HL-60 (cell line): ENCODE measurements at regions not wholly inside any gene's neighbourhood (a gene's known extent, or its start where the extent isn't known, plus 50 kb on each side); places are given as distances from the start of the nearest gene placed in this dataset.

Experiments
- DNase-seq, 2 experiments: peaks; one replicate each; pipeline ENCODE4 v3.0.0-alpha.2; 2010 to 2020; ENCODE audit warnings: low read depth in 1 of 2, low spot score in 1 of 2
- H3K27ac ChIP-seq: fragments of 250-450 bp; sonication (Bioruptor Pico); replicated peaks from 2 replicates; pipeline ENCODE4 v1.5.1; 2020; ENCODE audit warnings: mild to moderate bottlenecking, moderate library complexity
- H3K27me3 ChIP-seq: fragments of 250-450 bp; sonication (Bioruptor Pico); 2 replicates; pipeline ENCODE4 v1.5.1; 2021; ENCODE audit warnings: mild to moderate bottlenecking, moderate library complexity; ENCODE audit not compliant: insufficient read depth, poor library complexity, severe bottlenecking
- H3K4me3 ChIP-seq: replicated peaks from 2 replicates; pipeline ENCODE4 v1.5.1; 2011; ENCODE audit warnings: mild to moderate bottlenecking, control low read depth, low read length; ENCODE audit not compliant: insufficient read depth
- GABPA ChIP-seq: IDR thresholded peaks from 2 replicates; pipeline ENCODE4 v1.6.1; 2012; ENCODE audit warnings: low read depth
- POLR2AphosphoS5 ChIP-seq: IDR thresholded peaks from 2 replicates; pipeline ENCODE4 v1.6.1; 2012; ENCODE audit warnings: low read depth
- SPI1 ChIP-seq: IDR thresholded peaks from 2 replicates; pipeline ENCODE4 v1.6.1; 2012; ENCODE audit warnings: low read depth, mild to moderate bottlenecking, borderline replicate concordance
- TF ChIP-seq, protein P1 (sequence below): IDR thresholded peaks from 2 replicates; pipeline ENCODE4 v1.6.1; 2012; ENCODE audit warnings: low read depth; ENCODE audit not compliant: insufficient replicate concordance
- TF ChIP-seq, protein P2 (sequence below): IDR thresholded peaks from one replicate; pipeline ENCODE4 v1.5.1; 2011; ENCODE audit warnings: low read length, control low read depth, inconsistent platforms; ENCODE audit not compliant: insufficient read depth

GRCh38 chr7:1300206-1300605 is 67.5 kb downstream of the UNCX start:
- no peak for DNase-seq
- H3K27ac ChIP-seq: no peak overlapping the region
- TF ChIP-seq POLR2AphosphoS5 (no peak), SPI1 (no peak), GABPA (no peak)
- TF ChIP-seq, protein P1, sequence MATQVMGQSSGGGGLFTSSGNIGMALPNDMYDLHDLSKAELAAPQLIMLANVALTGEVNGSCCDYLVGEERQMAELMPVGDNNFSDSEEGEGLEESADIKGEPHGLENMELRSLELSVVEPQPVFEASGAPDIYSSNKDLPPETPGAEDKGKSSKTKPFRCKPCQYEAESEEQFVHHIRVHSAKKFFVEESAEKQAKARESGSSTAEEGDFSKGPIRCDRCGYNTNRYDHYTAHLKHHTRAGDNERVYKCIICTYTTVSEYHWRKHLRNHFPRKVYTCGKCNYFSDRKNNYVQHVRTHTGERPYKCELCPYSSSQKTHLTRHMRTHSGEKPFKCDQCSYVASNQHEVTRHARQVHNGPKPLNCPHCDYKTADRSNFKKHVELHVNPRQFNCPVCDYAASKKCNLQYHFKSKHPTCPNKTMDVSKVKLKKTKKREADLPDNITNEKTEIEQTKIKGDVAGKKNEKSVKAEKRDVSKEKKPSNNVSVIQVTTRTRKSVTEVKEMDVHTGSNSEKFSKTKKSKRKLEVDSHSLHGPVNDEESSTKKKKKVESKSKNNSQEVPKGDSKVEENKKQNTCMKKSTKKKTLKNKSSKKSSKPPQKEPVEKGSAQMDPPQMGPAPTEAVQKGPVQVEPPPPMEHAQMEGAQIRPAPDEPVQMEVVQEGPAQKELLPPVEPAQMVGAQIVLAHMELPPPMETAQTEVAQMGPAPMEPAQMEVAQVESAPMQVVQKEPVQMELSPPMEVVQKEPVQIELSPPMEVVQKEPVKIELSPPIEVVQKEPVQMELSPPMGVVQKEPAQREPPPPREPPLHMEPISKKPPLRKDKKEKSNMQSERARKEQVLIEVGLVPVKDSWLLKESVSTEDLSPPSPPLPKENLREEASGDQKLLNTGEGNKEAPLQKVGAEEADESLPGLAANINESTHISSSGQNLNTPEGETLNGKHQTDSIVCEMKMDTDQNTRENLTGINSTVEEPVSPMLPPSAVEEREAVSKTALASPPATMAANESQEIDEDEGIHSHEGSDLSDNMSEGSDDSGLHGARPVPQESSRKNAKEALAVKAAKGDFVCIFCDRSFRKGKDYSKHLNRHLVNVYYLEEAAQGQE: no peak
- TF ChIP-seq, protein P2, sequence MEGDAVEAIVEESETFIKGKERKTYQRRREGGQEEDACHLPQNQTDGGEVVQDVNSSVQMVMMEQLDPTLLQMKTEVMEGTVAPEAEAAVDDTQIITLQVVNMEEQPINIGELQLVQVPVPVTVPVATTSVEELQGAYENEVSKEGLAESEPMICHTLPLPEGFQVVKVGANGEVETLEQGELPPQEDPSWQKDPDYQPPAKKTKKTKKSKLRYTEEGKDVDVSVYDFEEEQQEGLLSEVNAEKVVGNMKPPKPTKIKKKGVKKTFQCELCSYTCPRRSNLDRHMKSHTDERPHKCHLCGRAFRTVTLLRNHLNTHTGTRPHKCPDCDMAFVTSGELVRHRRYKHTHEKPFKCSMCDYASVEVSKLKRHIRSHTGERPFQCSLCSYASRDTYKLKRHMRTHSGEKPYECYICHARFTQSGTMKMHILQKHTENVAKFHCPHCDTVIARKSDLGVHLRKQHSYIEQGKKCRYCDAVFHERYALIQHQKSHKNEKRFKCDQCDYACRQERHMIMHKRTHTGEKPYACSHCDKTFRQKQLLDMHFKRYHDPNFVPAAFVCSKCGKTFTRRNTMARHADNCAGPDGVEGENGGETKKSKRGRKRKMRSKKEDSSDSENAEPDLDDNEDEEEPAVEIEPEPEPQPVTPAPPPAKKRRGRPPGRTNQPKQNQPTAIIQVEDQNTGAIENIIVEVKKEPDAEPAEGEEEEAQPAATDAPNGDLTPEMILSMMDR: no peak
- H3K4me3 ChIP-seq: no peak overlapping the region
- peaks cover 9% of the 10 kb centered on the region for H3K27me3 ChIP-seq

- Histone ChIP-seq H3K27me3 (peaks cover 9% of the 10 kb centered on the region), H3K4me3 (no peak overlapping the region), H3K27ac (no peak overlapping the region)
- no peak for DNase-seq
- no peak for TF ChIP-seq GABPA
- no peak for TF ChIP-seq POLR2AphosphoS5
- TF ChIP-seq, protein P1: no peak
- no peak for TF ChIP-seq SPI1
- TF ChIP-seq, protein P2: no peak
Observed at GRCh38 chr7:1300636-1301035, 68.0 kb downstream of the UNCX start.

GRCh38 chr7:1301054-1301881 is 68.6 kb downstream of the UNCX start:
- Histone ChIP-seq H3K4me3 (no peak overlapping the region), H3K27ac (no peak overlapping the region), H3K27me3 (peaks cover 9% of the 10 kb centered on the region)
- TF ChIP-seq SPI1 (no peak), POLR2AphosphoS5 (no peak), GABPA (no peak)
- TF ChIP-seq, protein P1: no peak
- TF ChIP-seq, protein P2: no peak
- no peak for DNase-seq
